NT2/D1 (cell line): ENCODE measurements at regions not wholly inside any gene's neighbourhood (a gene's known extent, or its start where the extent isn't known, plus 50 kb on each side); places are given as distances from the start of the nearest gene placed in this dataset.

Source experiments
- SUZ12 ChIP-seq: IDR thresholded peaks from 2 replicates; pipeline ENCODE4 v1.6.1; 2011; ENCODE audit not compliant: insufficient read length, insufficient read depth; ENCODE audit errors: extremely low read depth
- ZNF274 ChIP-seq: IDR thresholded peaks from 2 replicates; pipeline ENCODE4 v1.6.1; 2011; ENCODE audit warnings: mild to moderate bottlenecking, low read depth, low read length

DNA sequence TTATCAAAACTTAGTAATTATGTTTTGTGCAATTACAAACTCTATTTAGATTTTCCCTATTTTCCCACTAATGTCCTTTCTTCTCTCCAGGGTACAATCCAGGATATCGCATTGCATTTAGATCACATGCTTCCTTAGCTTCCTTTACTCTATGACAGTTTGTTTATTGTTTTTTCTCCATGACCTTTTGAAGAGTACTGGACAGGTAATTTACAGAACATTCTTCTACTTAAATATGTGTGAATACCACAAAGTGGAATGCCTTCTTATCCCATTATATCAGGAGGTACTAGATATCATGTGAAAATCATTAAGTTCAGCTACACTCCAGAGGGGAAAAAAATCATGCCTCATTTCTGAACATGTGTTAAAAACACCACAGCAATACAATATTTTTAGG, 776.6 kb upstream of the CDH9 start:
- TF ChIP-seq SUZ12 (no peak), ZNF274 (no peak)
